Stomach (tissue), 8 donors: ENCODE measurements at regions not wholly inside any gene's neighbourhood (a gene's known extent, or its start where the extent isn't known, plus 50 kb on each side); places are given as distances from the start of the nearest gene placed in this dataset.
A peak's percentile ranks its signal among the peaks of the same experiment; 100 is the strongest.

ENCODE experiments used
- DNase-seq, 2 donors: peaks; one replicate each; pipeline versions ENCODE4 v3.0.0 to v3.0.0-alpha.2; 2013 to 2019
- H3K27ac ChIP-seq, 5 donors: fragments of 200-600 bp in 4 of 5; sonication (generic) in 4 of 5; one replicate each; pipeline ENCODE4 v1.5.1; 2013 to 2019; ENCODE audit warnings: mild to moderate bottlenecking in 1 of 5, moderate library complexity in 1 of 5
- H3K27me3 ChIP-seq, 3 donors: fragments of 200-600 bp; sonication (generic); one replicate each; pipeline ENCODE4 v1.5.1; 2017 to 2019; ENCODE audit warnings: mixed run types in 1 of 3
- H3K36me3 ChIP-seq, 4 donors: fragments of 200-600 bp; sonication (generic); 1 replicate in 3 of 4; 2 replicates in 1 of 4; pipeline ENCODE4 v1.5.1; 2016 to 2019
- H3K4me1 ChIP-seq, 4 donors: fragments of 200-600 bp; sonication (generic); one replicate each; pipeline ENCODE4 v1.5.1; 2016 to 2019
- H3K4me3 ChIP-seq, 4 donors: fragments of 200-600 bp; sonication (generic) in 3 of 4; one replicate each; pipeline ENCODE4 v1.5.1; 2016 to 2019; ENCODE audit warnings: mild to moderate bottlenecking in 1 of 4
- H3K9me3 ChIP-seq, 4 donors: fragments of 200-600 bp; sonication (generic); one replicate each; pipeline ENCODE4 v1.5.1; 2016 to 2019
- CTCF ChIP-seq, 7 experiments: fragments of 450-650 bp in 4 of 7; fragments of 200-600 bp in 3 of 7; sonication (generic) in 3 of 7; IDR thresholded peaks; one replicate each; pipeline ENCODE4 v1.5.1; 2016 to 2019; ENCODE audit warnings: antibody characterized with exemption in 7 of 7, control low read depth in 2 of 7, mild to moderate bottlenecking in 1 of 7
- EP300 ChIP-seq: sonication (generic); formaldehyde crosslinking; IDR thresholded peaks from one replicate; pipeline ENCODE4 v1.6.1; 2017; ENCODE audit warnings: antibody characterized with exemption
- POLR2A ChIP-seq, 4 donors: fragments of 450-650 bp; IDR thresholded peaks; one replicate each; pipeline ENCODE4 v1.6.1; 2016; ENCODE audit warnings: antibody characterized with exemption in 4 of 4, control low read depth in 2 of 4, mild to moderate bottlenecking in 1 of 4, moderate library complexity in 1 of 4
- POLR2AphosphoS5 ChIP-seq, 3 donors: sonication (generic); formaldehyde crosslinking; IDR thresholded peaks; one replicate each; pipeline ENCODE4 v1.6.1; 2016; ENCODE audit warnings: antibody characterized with exemption in 3 of 3
- WGBS, 5 donors: extraction: QIAGEN DNeasy Blood & Tissue Kit in 3 of 5; methylation state at CpG; one replicate each; pipeline versions ENCODE4 v1.1.5 to v1.1.7; 2013 to 2018; 5-methylcytosine and 5-hydroxymethylcytosine counted together
- intact Hi-C: fragments of 100-400 bp; cut with DNase I; formaldehyde crosslinking; loops from one replicate; pipeline ENCODE4 v1.15.1; 2023; ENCODE audit warnings: low total_unique reads
- donor health status: healthy with polysubstance abuse.
- donor health status: Bipolar disorder and iron deficiency.
- donor health status: healthy.

- Histone ChIP-seq H3K36me3 (no peaks in the 10 kb centered on the region), H3K27ac (peak overlapping the region in 4 of 5 donors; percentile 93 to 99 (median 97)), H3K4me3 (peak overlapping the region; percentile 49 to 68 (median 65)), H3K27me3 (no peaks in the 10 kb centered on the region), H3K4me1 (peaks cover 8 to 37% (median 30%) of the 10 kb centered on the region in 4 donors), H3K9me3 (no peaks in the 10 kb centered on the region)
- peak; percentile 33 to 91 for DNase-seq
- WGBS, 5 donors, result 4 to 6% (median 4%) methylated on average over 12 of the region's 12 CpGs
- intact Hi-C loops, result no loop called here
- TF ChIP-seq EP300 (no peak), POLR2A (IDR thresholded peaks at IDR 0.05) (no peak), POLR2AphosphoS5 (IDR thresholded peaks at IDR 0.05) (no peak), CTCF (IDR thresholded peaks at IDR 0.05) (no peak)
Measured at GRCh38 chr6:27839626-27840475, 72.3 kb downstream of the OR2B2 start.

- H3K9me3 ChIP-seq, result no peaks in the 10 kb centered on the region
- WGBS, 5 donors, result 0 to 1% (median 1%) methylated on average over 24 to 31 of the region's 31 CpGs
- H3K4me1 ChIP-seq, result peaks cover 8 to 37% (median 30%) of the 10 kb centered on the region in 4 donors
- H3K27me3 ChIP-seq, result no peaks in the 10 kb centered on the region
- H3K27ac ChIP-seq, result peak overlapping the region; percentile 80 to 99 (median 96)
- DNase-seq, result peak; percentile 72 to 87
- intact Hi-C loops, result no loop called here
- TF ChIP-seq EP300, result no peak
- no peaks in the 10 kb centered on the region for H3K36me3 ChIP-seq
- peak overlapping the region; percentile 49 to 68 (median 65) for H3K4me3 ChIP-seq
Measured at GRCh38 chr6:27838945-27839625, 73.1 kb downstream of the OR2B2 start.

GRCh38 chr6:27838058-27838944 lies 73.9 kb downstream of the OR2B2 start:
- 0 to 1% (median 0%) methylated on average over 46 to 66 of the region's 66 CpGs for WGBS, 5 donors
- no peaks in the 10 kb centered on the region for H3K27me3 ChIP-seq
- peak overlapping the region; percentile 93 to 99 (median 96) for H3K27ac ChIP-seq
- H3K4me3 ChIP-seq, result peak overlapping the region; percentile 49 to 68 (median 65)
- H3K4me1 ChIP-seq, result peaks cover 8 to 37% (median 30%) of the 10 kb centered on the region in 4 donors
- DNase-seq, result peak; percentile 82 to 99
- intact Hi-C loops, result no loop called here
- peak in 2 of 4 donors; percentile 84 to 88 for TF ChIP-seq POLR2A (IDR thresholded peaks at IDR 0.05)
- peak; percentile 94 to 99 (median 99) for TF ChIP-seq POLR2AphosphoS5 (IDR thresholded peaks at IDR 0.05)
- no peak for TF ChIP-seq EP300
- TF ChIP-seq CTCF (IDR thresholded peaks at IDR 0.05), result peak in 2 of 7 experiments; percentile 16 to 25
- H3K36me3 ChIP-seq, result no peaks in the 10 kb centered on the region
- no peaks in the 10 kb centered on the region for H3K9me3 ChIP-seq

GRCh38 chr6:27837625-27838057 lies 74.6 kb downstream of the OR2B2 start:
- no peaks in the 10 kb centered on the region for H3K36me3 ChIP-seq
- H3K4me1 ChIP-seq, result peaks cover 8 to 37% (median 30%) of the 10 kb centered on the region in 4 donors
- DNase-seq, result peak in 1 of 2 donors; percentile 37
- H3K4me3 ChIP-seq, result peak overlapping the region; percentile 49 to 68 (median 65)
- peak overlapping the region; percentile 93 to 99 (median 96) for H3K27ac ChIP-seq
- 0 to 1% (median 0%) methylated on average over 8 to 11 of the region's 11 CpGs for WGBS, 5 donors
- intact Hi-C loops, result no loop called here
- no peaks in the 10 kb centered on the region for H3K9me3 ChIP-seq
- H3K27me3 ChIP-seq, result no peaks in the 10 kb centered on the region
- TF ChIP-seq POLR2A (IDR thresholded peaks at IDR 0.05) (no peak), CTCF (IDR thresholded peaks at IDR 0.05) (no peak)
